ENCODE measurements at regions not wholly inside any gene's neighbourhood (a gene's known extent, or its start where the extent isn't known, plus 50 kb on each side); places are given as distances from the start of the nearest gene placed in this dataset.

- Histone ChIP-seq H3K9me3 (ENCODE audit: low read depth) (no peaks in the 10 kb centered on the region), H3K36me3 (replicated peaks; ENCODE audit: insufficient read depth, low read depth) (no peaks in the 10 kb centered on the region), H3K4me1 (ENCODE audit: insufficient read depth) (no peaks in the 10 kb centered on the region), H3K27me3 (no peaks in the 10 kb centered on the region), H3K4me3 (no peak overlapping the region), H3K4me2 (no peak overlapping the region), H4K20me1 (ENCODE audit: insufficient read depth, poor library complexity, severe bottlenecking) (no peaks in the 10 kb centered on the region), H3K27ac (no peak overlapping the region), H3K79me2 (no peaks in the 10 kb centered on the region), H2AFZ (no peak overlapping the region), H3K9me2 (replicated peaks; ENCODE audit: insufficient read depth) (no peaks in the 10 kb centered on the region)
- no peak for DNase-seq (ENCODE audit: low spot score)
- 62% methylated on average over 3 of the region's 3 CpGs for WGBS (ENCODE audit: low lambda C conversion rate, missing lambda C conversion rate)
- no peak for TF ChIP-seq EZH2phosphoT487 (IDR thresholded peaks at IDR 0.05; ENCODE audit: low read depth, severe bottlenecking, unreplicated experiment)
- no peak for TF ChIP-seq EZH2 (IDR thresholded peaks at IDR 0.05; ENCODE audit: borderline replicate concordance)
- no peak for TF ChIP-seq CTCF (IDR thresholded peaks at IDR 0.05; ENCODE audit: poor library complexity)
Observed at GRCh38 chr17:55969562-55970324, 183.5 kb upstream of the ANKFN1 start.

- TF ChIP-seq EZH2 (IDR thresholded peaks at IDR 0.05; ENCODE audit: borderline replicate concordance) (no peak), EZH2phosphoT487 (IDR thresholded peaks at IDR 0.05; ENCODE audit: low read depth, severe bottlenecking, unreplicated experiment) (no peak), CTCF (IDR thresholded peaks at IDR 0.05; ENCODE audit: poor library complexity) (no peak)
- Histone ChIP-seq H3K9me3 (ENCODE audit: low read depth) (no peaks in the 10 kb centered on the region), H3K27me3 (no peaks in the 10 kb centered on the region), H4K20me1 (ENCODE audit: insufficient read depth, poor library complexity, severe bottlenecking) (no peaks in the 10 kb centered on the region), H3K4me1 (ENCODE audit: insufficient read depth) (no peaks in the 10 kb centered on the region), H2AFZ (no peak overlapping the region), H3K79me2 (no peaks in the 10 kb centered on the region), H3K9me2 (replicated peaks; ENCODE audit: insufficient read depth) (no peaks in the 10 kb centered on the region), H3K4me3 (no peak overlapping the region), H3K4me2 (no peak overlapping the region), H3K36me3 (replicated peaks; ENCODE audit: insufficient read depth, low read depth) (no peaks in the 10 kb centered on the region), H3K27ac (no peak overlapping the region)
- WGBS (ENCODE audit: low lambda C conversion rate, missing lambda C conversion rate), result 82% methylated on average over 1 of the region's 1 CpG
- no peak for DNase-seq (ENCODE audit: low spot score)
Observed at GRCh38 chr17:55978578-55978977, 174.7 kb upstream of the ANKFN1 start.

DNA sequence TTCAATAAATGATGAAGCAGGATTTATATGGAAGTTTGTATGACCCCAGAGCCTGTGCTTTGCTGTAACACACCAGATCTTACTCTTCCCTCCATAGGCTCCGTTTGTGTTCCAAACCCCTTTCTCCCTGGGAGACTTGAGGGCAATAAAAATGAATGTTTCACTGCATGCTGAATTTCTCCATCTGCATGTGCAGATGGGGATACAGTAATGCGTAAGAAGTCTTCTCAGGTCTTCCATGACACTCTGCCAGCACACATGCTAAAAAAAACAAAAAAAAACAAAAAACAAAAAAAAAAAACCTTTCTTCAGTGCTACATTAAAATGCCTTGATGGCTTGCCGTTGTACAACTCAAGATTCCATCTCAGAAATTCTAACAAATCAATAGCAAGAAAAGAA, 170.2 kb upstream of the ANKFN1 start:
- Histone ChIP-seq H3K9me2 (replicated peaks; ENCODE audit: insufficient read depth) (no peaks in the 10 kb centered on the region), H3K27ac (no peak overlapping the region), H3K9me3 (ENCODE audit: low read depth) (no peaks in the 10 kb centered on the region), H4K20me1 (ENCODE audit: insufficient read depth, poor library complexity, severe bottlenecking) (no peaks in the 10 kb centered on the region), H3K4me3 (no peak overlapping the region), H2AFZ (no peak overlapping the region), H3K36me3 (replicated peaks; ENCODE audit: insufficient read depth, low read depth) (no peaks in the 10 kb centered on the region), H3K4me1 (ENCODE audit: insufficient read depth) (no peaks in the 10 kb centered on the region), H3K79me2 (no peaks in the 10 kb centered on the region), H3K4me2 (no peak overlapping the region), H3K27me3 (no peaks in the 10 kb centered on the region)
- DNase-seq (ENCODE audit: low spot score), result no peak
- 88% methylated on average over 3 of the region's 3 CpGs for WGBS (ENCODE audit: low lambda C conversion rate, missing lambda C conversion rate)
- TF ChIP-seq EZH2 (IDR thresholded peaks at IDR 0.05; ENCODE audit: borderline replicate concordance) (no peak), CTCF (IDR thresholded peaks at IDR 0.05; ENCODE audit: poor library complexity) (no peak), EZH2phosphoT487 (IDR thresholded peaks at IDR 0.05; ENCODE audit: low read depth, severe bottlenecking, unreplicated experiment) (no peak)
